Glutamatergic neuron (in vitro differentiated cells): ENCODE measurements at regions not wholly inside any gene's neighbourhood (a gene's known extent, or its start where the extent isn't known, plus 50 kb on each side); places are given as distances from the start of the nearest gene placed in this dataset.
A peak's percentile ranks its signal among the peaks of the same experiment; 100 is the strongest.

Source experiments
- DNase-seq: peaks from one replicate; pipeline ENCODE4 v3.0.0; 2022
- H3K27ac Mint-ChIP-seq: one replicate; pipeline ENCODE4 v1.8.0; 2020; ENCODE audit warnings: mild to moderate bottlenecking, mixed read lengths, inconsistent platforms; ENCODE audit not compliant: unreplicated experiment
- H3K27me3 Mint-ChIP-seq: one replicate; pipeline ENCODE4 v1.8.0; 2020; ENCODE audit warnings: mild to moderate bottlenecking, moderate library complexity, mixed read lengths, inconsistent platforms; ENCODE audit not compliant: unreplicated experiment
- H3K36me3 Mint-ChIP-seq: one replicate; pipeline ENCODE4 v1.8.0; 2020; ENCODE audit warnings: mild to moderate bottlenecking, mixed read lengths, inconsistent platforms; ENCODE audit not compliant: unreplicated experiment
- H3K4me1 Mint-ChIP-seq: one replicate; pipeline ENCODE4 v1.8.0; 2020; ENCODE audit warnings: mild to moderate bottlenecking, low read depth, mixed read lengths, inconsistent platforms; ENCODE audit not compliant: unreplicated experiment
- H3K4me3 Mint-ChIP-seq: one replicate; pipeline ENCODE4 v1.8.0; 2020; ENCODE audit warnings: mild to moderate bottlenecking, mixed read lengths, inconsistent platforms; ENCODE audit not compliant: unreplicated experiment
- H3K9me3 Mint-ChIP-seq: one replicate; pipeline ENCODE4 v1.8.0; 2020; ENCODE audit warnings: mild to moderate bottlenecking, moderate library complexity, mixed read lengths, inconsistent platforms; ENCODE audit not compliant: unreplicated experiment
- CTCF ChIP-seq: fragments of 200-600 bp; sonication (generic); IDR thresholded peaks from one replicate; pipeline ENCODE4 v1.5.0; 2021; ENCODE audit not compliant: partially characterized antibody, unreplicated experiment

GRCh38 chr6:170008294-170008785, 256.9 kb downstream of the ERMARD start:
- H3K27ac Mint-ChIP-seq, result no peak overlapping the region
- no peak overlapping the region for H3K4me3 Mint-ChIP-seq
- TF ChIP-seq CTCF, result no peak
- no peak for DNase-seq
- H3K4me1 Mint-ChIP-seq, result peaks cover 10% of the 10 kb centered on the region
- H3K27me3 Mint-ChIP-seq, result peaks cover 5% of the 10 kb centered on the region
- peaks cover 7% of the 10 kb centered on the region for H3K9me3 Mint-ChIP-seq
- H3K36me3 Mint-ChIP-seq, result peaks cover 18% of the 10 kb centered on the region

GRCh38 chr6:170007468-170008293, 256.3 kb downstream of the ERMARD start:
- peaks cover 5% of the 10 kb centered on the region for H3K27me3 Mint-ChIP-seq
- peaks cover 10% of the 10 kb centered on the region for H3K4me1 Mint-ChIP-seq
- TF ChIP-seq CTCF, result no peak
- peaks cover 22% of the 10 kb centered on the region for H3K36me3 Mint-ChIP-seq
- H3K4me3 Mint-ChIP-seq, result no peak overlapping the region
- no peak overlapping the region for H3K27ac Mint-ChIP-seq
- H3K9me3 Mint-ChIP-seq, result peaks cover 7% of the 10 kb centered on the region
- DNase-seq, result no peak

GRCh38 chr6:170006900-170007467, 255.6 kb downstream of the ERMARD start:
- no peak for TF ChIP-seq CTCF
- Mint-ChIP-seq H3K4me1 (peaks cover 10% of the 10 kb centered on the region), H3K27me3 (peaks cover 5% of the 10 kb centered on the region), H3K4me3 (peak overlapping the region; percentile 25), H3K27ac (no peak overlapping the region), H3K36me3 (peaks cover 29% of the 10 kb centered on the region), H3K9me3 (peaks cover 7% of the 10 kb centered on the region)
- DNase-seq, result no peak

GRCh38 chr6:170006071-170006899, 254.9 kb downstream of the ERMARD start:
- peaks cover 29% of the 10 kb centered on the region for H3K36me3 Mint-ChIP-seq
- H3K27ac Mint-ChIP-seq, result no peak overlapping the region
- no peak overlapping the region for H3K4me3 Mint-ChIP-seq
- peaks cover 10% of the 10 kb centered on the region for H3K4me1 Mint-ChIP-seq
- H3K27me3 Mint-ChIP-seq, result peaks cover 5% of the 10 kb centered on the region
- no peak for TF ChIP-seq CTCF
- no peak for DNase-seq
- peaks cover 7% of the 10 kb centered on the region for H3K9me3 Mint-ChIP-seq
